ENCODE measurements at regions not wholly inside any gene's neighbourhood (a gene's known extent, or its start where the extent isn't known, plus 50 kb on each side); places are given as distances from the start of the nearest gene placed in this dataset.

GRCh38 chr16:16871196-16871595, 492.3 kb downstream of the NPIPA7 start:
- TF ChIP-seq ZNF292 (tag by site-specific recombination; IDR thresholded peaks at IDR 0.05; ENCODE audit: borderline replicate concordance, low read depth) (no peak), ZNF184 (tag by site-specific recombination; IDR thresholded peaks at IDR 0.05) (no peak)

All from HEK293 (cell line).